GM23338 (cell line): ENCODE measurements at regions not wholly inside any gene's neighbourhood (a gene's known extent, or its start where the extent isn't known, plus 50 kb on each side); places are given as distances from the start of the nearest gene placed in this dataset.

Experiments used
- ATAC-seq: fragments of 200-7000 bp; cut with Tn5 transposase; 3 replicates; pipeline ENCODE4 v1.9.1; 2020
- DNase-seq: peaks from one replicate; pipeline ENCODE4 v3.0.0-alpha.2; 2015; ENCODE audit warnings: low spot score
- H2AFZ ChIP-seq: fragments of 200-600 bp; sonication (generic); 2 replicates; pipeline ENCODE4 v1.8.0; 2016; ENCODE audit warnings: antibody characterized with exemption, mild to moderate bottlenecking, moderate library complexity
- H3F3A ChIP-seq: fragments of 200-600 bp; sonication (generic); replicated peaks from 2 replicates; pipeline ENCODE4 v1.8.0; 2017; ENCODE audit warnings: antibody characterized with exemption, mixed run types, low read depth
- H3K27ac ChIP-seq: fragments of 200-600 bp; sonication (generic); 2 replicates; pipeline ENCODE4 v1.6.1; 2016; ENCODE audit warnings: low read depth
- H3K27me3 ChIP-seq: fragments of 200-600 bp; sonication (generic); 2 replicates; pipeline ENCODE4 v1.8.0; 2016; ENCODE audit warnings: mild to moderate bottlenecking, mixed run types, moderate library complexity; ENCODE audit not compliant: insufficient read depth
- H3K36me3 ChIP-seq: fragments of 200-600 bp; sonication (generic); 2 replicates; pipeline ENCODE4 v1.8.0; 2016; ENCODE audit warnings: mild to moderate bottlenecking; ENCODE audit not compliant: insufficient read depth
- H3K4me1 ChIP-seq: fragments of 200-600 bp; sonication (generic); 2 replicates; pipeline ENCODE4 v1.8.0; 2016; ENCODE audit warnings: mild to moderate bottlenecking, moderate library complexity; ENCODE audit not compliant: insufficient read depth
- H3K4me2 ChIP-seq: fragments of 200-600 bp; sonication (generic); 2 replicates; pipeline ENCODE4 v1.7.1; 2017; ENCODE audit warnings: mixed run types
- H3K4me3 ChIP-seq: fragments of 200-600 bp; sonication (generic); 2 replicates; pipeline ENCODE4 v1.6.1; 2016; ENCODE audit warnings: mixed run types
- H3K79me2 ChIP-seq: fragments of 200-600 bp; sonication (generic); replicated peaks from 2 replicates; pipeline ENCODE4 v1.8.0; 2017; ENCODE audit warnings: mild to moderate bottlenecking; ENCODE audit not compliant: insufficient read depth
- H3K9me2 ChIP-seq: fragments of 200-600 bp; sonication (generic); 2 replicates; pipeline ENCODE4 v1.8.0; 2017; ENCODE audit not compliant: insufficient read depth
- H4K20me1 ChIP-seq: fragments of 200-600 bp; sonication (generic); replicated peaks from 2 replicates; pipeline ENCODE4 v1.8.0; 2017; ENCODE audit warnings: mild to moderate bottlenecking; ENCODE audit not compliant: insufficient read depth
- H3K27ac Mint-ChIP-seq: 2 replicates; pipeline ENCODE4 v1.8.0; 2020; ENCODE audit warnings: inconsistent platforms, mild to moderate bottlenecking, moderate library complexity, mixed read lengths
- H3K27me3 Mint-ChIP-seq: 3 replicates; pipeline ENCODE4 v1.8.0; 2022; ENCODE audit warnings: low read depth, mild to moderate bottlenecking, moderate library complexity, mixed read lengths, inconsistent platforms; ENCODE audit not compliant: insufficient read depth, poor library complexity
- H3K36me3 Mint-ChIP-seq: 3 replicates; pipeline ENCODE4 v1.8.0; 2021; ENCODE audit warnings: low read depth, mild to moderate bottlenecking, inconsistent platforms, moderate library complexity, mixed read lengths
- H3K4me1 Mint-ChIP-seq: 3 replicates; pipeline ENCODE4 v1.8.0; 2020; ENCODE audit warnings: mild to moderate bottlenecking, inconsistent platforms, mixed read lengths
- H3K4me3 Mint-ChIP-seq: 3 replicates; pipeline ENCODE4 v1.8.0; 2021; ENCODE audit warnings: moderate library complexity, mild to moderate bottlenecking, inconsistent platforms, mixed read lengths
- H3K9me3 Mint-ChIP-seq: 3 replicates; pipeline ENCODE4 v1.8.0; 2020; ENCODE audit warnings: moderate library complexity, mild to moderate bottlenecking, inconsistent platforms, mixed read lengths
- CTCF ChIP-seq, 2 experiments: fragments of 200-600 bp in 1 of 2; sonication (generic) in 1 of 2; conservative IDR thresholded peaks; 2 replicates each; pipeline versions ENCODE4 v1.5.1 to v1.6.1; 2016 to 2017; ENCODE audit warnings: antibody characterized with exemption in 2 of 2, low read depth in 2 of 2, mild to moderate bottlenecking in 2 of 2, moderate library complexity in 1 of 2
- ETS1 ChIP-seq: IDR thresholded peaks from 2 replicates; pipeline ENCODE4 v1.6.1; 2016; ENCODE audit warnings: antibody characterized with exemption
- EZH2phosphoT487 ChIP-seq: fragments of 200-600 bp; sonication (generic); IDR thresholded peaks from one replicate; pipeline ENCODE4 v1.8.1; 2018; ENCODE audit warnings: antibody characterized with exemption; ENCODE audit not compliant: unreplicated experiment
- JUNB ChIP-seq: IDR thresholded peaks from one replicate; pipeline ENCODE4 v1.6.1; 2016; ENCODE audit warnings: antibody characterized with exemption; ENCODE audit not compliant: unreplicated experiment
- POLR2AphosphoS5 ChIP-seq: IDR thresholded peaks from 2 replicates; pipeline ENCODE4 v1.6.1; 2016; ENCODE audit warnings: antibody characterized with exemption, low read depth
- REST ChIP-seq: IDR thresholded peaks from one replicate; pipeline ENCODE4 v1.6.1; 2018; ENCODE audit warnings: antibody characterized with exemption; ENCODE audit not compliant: unreplicated experiment
- STAT1 ChIP-seq: IDR thresholded peaks from one replicate; pipeline ENCODE4 v1.6.1; 2016; ENCODE audit warnings: antibody characterized with exemption; ENCODE audit not compliant: unreplicated experiment
- ZNF114 ChIP-seq: fragments of 250-450 bp; sonication (Bioruptor Pico); IDR thresholded peaks from 2 replicates; pipeline ENCODE4 v1.5.0; 2020; ENCODE audit warnings: mild to moderate bottlenecking, moderate library complexity
- ZNF331 ChIP-seq: fragments of 250-450 bp; sonication (Bioruptor Pico); IDR thresholded peaks from 2 replicates; pipeline ENCODE4 v1.5.0; 2020; ENCODE audit warnings: low read depth, mild to moderate bottlenecking, moderate library complexity
- ZNF462 ChIP-seq: fragments of 250-450 bp; sonication (Bioruptor Pico); IDR thresholded peaks from 2 replicates; pipeline ENCODE4 v1.5.0; 2020; ENCODE audit warnings: mild to moderate bottlenecking, moderate library complexity

- TF ChIP-seq CTCF (conservative IDR thresholded peaks at IDR 0.05; ENCODE audit: low read depth in 2 of 2) (no peak), ETS1 (no peak), EZH2phosphoT487 (no peak), JUNB (no peak), REST (no peak), POLR2AphosphoS5 (no peak), ZNF114 (no peak), ZNF331 (no peak), STAT1 (no peak)
These were observed 394.8 kb upstream of the MEF2C start (continued) for GRCh38 chr5:89277816-89278215.

GRCh38 chr5:89276566-89277305 lies 393.8 kb upstream of the MEF2C start:
- Mint-ChIP-seq H3K27me3 (peaks cover 4% of the 10 kb centered on the region), H3K4me3 (no peak overlapping the region), H3K27ac (no peak overlapping the region), H3K9me3 (no peaks in the 10 kb centered on the region), H3K36me3 (no peaks in the 10 kb centered on the region), H3K4me1 (no peaks in the 10 kb centered on the region)
- Histone ChIP-seq H3K27ac (no peak overlapping the region), H3K9me2 (no peaks in the 10 kb centered on the region), H3K79me2 (no peaks in the 10 kb centered on the region), H3K4me2 (no peak overlapping the region), H2AFZ (no peak overlapping the region), H3K4me1 (no peaks in the 10 kb centered on the region), H3F3A (no peaks in the 10 kb centered on the region), H3K27me3 (no peaks in the 10 kb centered on the region), H3K36me3 (no peaks in the 10 kb centered on the region), H4K20me1 (no peaks in the 10 kb centered on the region), H3K4me3 (no peak overlapping the region)
- ATAC-seq (no peak), DNase-seq (no peak)
- TF ChIP-seq POLR2AphosphoS5 (no peak), ETS1 (no peak), EZH2phosphoT487 (no peak), JUNB (no peak), ZNF462 (no peak), ZNF331 (no peak), STAT1 (no peak), ZNF114 (no peak)
